ENCODE measurements at regions not wholly inside any gene's neighbourhood (a gene's known extent, or its start where the extent isn't known, plus 50 kb on each side); places are given as distances from the start of the nearest gene placed in this dataset.

DNA sequence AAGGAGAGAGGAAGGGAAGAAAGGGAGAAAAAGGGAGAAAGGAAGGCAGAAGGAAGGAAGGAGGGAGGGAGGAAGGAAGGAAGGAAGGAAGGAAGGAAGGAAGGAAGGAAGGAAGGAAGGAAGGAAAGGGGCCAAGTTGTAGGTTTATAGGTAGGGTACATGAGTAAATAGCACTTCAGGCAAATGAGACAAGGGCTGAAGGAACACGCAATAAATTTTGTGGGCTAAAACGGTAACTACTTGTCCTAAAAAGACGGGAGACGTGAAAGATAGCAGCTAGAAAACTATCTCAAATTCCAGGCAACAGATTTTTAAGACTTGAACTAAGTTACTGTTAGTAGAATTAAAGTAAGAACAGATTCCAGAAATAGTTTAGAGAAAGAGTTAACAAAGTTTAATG is 129.3 kb upstream of the XIRP2 start (continued):
- TF ChIP-seq, protein P1, sequence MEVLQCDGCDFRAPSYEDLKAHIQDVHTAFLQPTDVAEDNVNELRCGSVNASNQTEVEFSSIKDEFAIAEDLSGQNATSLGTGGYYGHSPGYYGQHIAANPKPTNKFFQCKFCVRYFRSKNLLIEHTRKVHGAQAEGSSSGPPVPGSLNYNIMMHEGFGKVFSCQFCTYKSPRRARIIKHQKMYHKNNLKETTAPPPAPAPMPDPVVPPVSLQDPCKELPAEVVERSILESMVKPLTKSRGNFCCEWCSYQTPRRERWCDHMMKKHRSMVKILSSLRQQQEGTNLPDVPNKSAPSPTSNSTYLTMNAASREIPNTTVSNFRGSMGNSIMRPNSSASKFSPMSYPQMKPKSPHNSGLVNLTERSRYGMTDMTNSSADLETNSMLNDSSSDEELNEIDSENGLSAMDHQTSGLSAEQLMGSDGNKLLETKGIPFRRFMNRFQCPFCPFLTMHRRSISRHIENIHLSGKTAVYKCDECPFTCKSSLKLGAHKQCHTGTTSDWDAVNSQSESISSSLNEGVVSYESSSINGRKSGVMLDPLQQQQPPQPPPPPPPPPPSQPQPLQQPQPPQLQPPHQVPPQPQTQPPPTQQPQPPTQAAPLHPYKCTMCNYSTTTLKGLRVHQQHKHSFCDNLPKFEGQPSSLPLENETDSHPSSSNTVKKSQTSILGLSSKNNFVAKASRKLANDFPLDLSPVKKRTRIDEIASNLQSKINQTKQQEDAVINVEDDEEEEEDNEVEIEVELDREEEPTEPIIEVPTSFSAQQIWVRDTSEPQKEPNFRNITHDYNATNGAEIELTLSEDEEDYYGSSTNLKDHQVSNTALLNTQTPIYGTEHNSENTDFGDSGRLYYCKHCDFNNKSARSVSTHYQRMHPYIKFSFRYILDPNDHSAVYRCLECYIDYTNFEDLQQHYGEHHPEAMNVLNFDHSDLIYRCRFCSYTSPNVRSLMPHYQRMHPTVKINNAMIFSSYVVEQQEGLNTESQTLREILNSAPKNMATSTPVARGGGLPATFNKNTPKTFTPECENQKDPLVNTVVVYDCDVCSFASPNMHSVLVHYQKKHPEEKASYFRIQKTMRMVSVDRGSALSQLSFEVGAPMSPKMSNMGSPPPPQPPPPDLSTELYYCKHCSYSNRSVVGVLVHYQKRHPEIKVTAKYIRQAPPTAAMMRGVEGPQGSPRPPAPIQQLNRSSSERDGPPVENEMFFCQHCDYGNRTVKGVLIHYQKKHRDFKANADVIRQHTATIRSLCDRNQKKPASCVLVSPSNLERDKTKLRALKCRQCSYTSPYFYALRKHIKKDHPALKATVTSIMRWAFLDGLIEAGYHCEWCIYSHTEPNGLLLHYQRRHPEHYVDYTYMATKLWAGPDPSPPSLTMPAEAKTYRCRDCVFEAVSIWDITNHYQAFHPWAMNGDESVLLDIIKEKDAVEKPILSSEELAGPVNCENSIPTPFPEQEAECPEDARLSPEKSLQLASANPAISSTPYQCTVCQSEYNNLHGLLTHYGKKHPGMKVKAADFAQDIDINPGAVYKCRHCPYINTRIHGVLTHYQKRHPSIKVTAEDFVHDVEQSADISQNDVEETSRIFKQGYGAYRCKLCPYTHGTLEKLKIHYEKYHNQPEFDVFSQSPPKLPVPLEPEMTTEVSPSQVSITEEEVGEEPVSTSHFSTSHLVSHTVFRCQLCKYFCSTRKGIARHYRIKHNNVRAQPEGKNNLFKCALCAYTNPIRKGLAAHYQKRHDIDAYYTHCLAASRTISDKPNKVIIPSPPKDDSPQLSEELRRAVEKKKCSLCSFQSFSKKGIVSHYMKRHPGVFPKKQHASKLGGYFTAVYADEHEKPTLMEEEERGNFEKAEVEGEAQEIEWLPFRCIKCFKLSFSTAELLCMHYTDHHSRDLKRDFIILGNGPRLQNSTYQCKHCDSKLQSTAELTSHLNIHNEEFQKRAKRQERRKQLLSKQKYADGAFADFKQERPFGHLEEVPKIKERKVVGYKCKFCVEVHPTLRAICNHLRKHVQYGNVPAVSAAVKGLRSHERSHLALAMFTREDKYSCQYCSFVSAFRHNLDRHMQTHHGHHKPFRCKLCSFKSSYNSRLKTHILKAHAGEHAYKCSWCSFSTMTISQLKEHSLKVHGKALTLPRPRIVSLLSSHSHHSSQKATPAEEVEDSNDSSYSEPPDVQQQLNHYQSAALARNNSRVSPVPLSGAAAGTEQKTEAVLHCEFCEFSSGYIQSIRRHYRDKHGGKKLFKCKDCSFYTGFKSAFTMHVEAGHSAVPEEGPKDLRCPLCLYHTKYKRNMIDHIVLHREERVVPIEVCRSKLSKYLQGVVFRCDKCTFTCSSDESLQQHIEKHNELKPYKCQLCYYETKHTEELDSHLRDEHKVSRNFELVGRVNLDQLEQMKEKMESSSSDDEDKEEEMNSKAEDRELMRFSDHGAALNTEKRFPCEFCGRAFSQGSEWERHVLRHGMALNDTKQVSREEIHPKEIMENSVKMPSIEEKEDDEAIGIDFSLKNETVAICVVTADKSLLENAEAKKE (CRISPR knock-in tag; IDR thresholded peaks at IDR 0.05): no peak
- TF ChIP-seq ZNF114 (CRISPR knock-in tag; IDR thresholded peaks at IDR 0.05) (no peak), CREB1 (CRISPR knock-in tag; IDR thresholded peaks at IDR 0.05; ENCODE audit: low read depth) (no peak)

DNA sequence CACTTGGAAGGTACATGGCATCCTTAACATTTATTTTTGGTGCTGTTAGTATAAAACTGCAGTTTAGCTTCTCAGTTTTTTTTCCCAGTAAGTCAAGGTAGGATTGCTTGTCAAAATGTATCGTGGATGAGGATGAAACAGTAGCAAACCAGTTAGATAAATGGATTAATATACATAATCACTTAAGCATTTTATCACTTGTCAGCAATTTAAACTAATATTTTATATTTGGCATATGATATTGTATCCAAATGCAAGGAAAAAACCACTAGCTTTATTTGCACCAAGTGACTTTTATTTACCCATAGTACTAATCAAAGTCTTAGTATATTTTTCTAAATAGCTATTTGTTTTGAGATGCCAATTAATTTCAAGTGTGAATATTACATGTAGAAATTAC is 137.7 kb upstream of the XIRP2 start:
- Mint-ChIP-seq H3K4me1 (no peaks in the 10 kb centered on the region), H3K27me3 (ENCODE audit: insufficient read depth, low read depth, poor library complexity) (no peaks in the 10 kb centered on the region), H3K9me3 (peaks cover 8% of the 10 kb centered on the region), H3K4me3 (no peak overlapping the region), H3K27ac (no peak overlapping the region), H3K36me3 (ENCODE audit: low read depth) (peaks cover 4% of the 10 kb centered on the region; the same call in 2 of the 3 replicates)
- Histone ChIP-seq H3K79me2 (replicated peaks; ENCODE audit: insufficient read depth) (no peaks in the 10 kb centered on the region), H4K20me1 (replicated peaks; ENCODE audit: insufficient read depth) (no peaks in the 10 kb centered on the region), H3F3A (replicated peaks; ENCODE audit: low read depth) (no peaks in the 10 kb centered on the region), H2AFZ (no peak overlapping the region), H3K27me3 (ENCODE audit: insufficient read depth) (no peaks in the 10 kb centered on the region), H3K4me3 (no peak overlapping the region), H3K27ac (ENCODE audit: low read depth) (no peak overlapping the region), H3K4me2 (no peak overlapping the region), H3K9me2 (ENCODE audit: insufficient read depth) (no peaks in the 10 kb centered on the region), H3K4me1 (ENCODE audit: insufficient read depth) (no peaks in the 10 kb centered on the region), H3K36me3 (ENCODE audit: insufficient read depth) (no peaks in the 10 kb centered on the region; the same call in 1 of the 2 replicates)
- DNase-seq (ENCODE audit: low spot score) (no peak), ATAC-seq (no peak)
- TF ChIP-seq ZNF114 (CRISPR knock-in tag; IDR thresholded peaks at IDR 0.05) (no peak), NANOG (IDR thresholded peaks at IDR 0.05; ENCODE audit: borderline replicate concordance) (no peak), EZH2 (IDR thresholded peaks at IDR 0.05; ENCODE audit: low read depth, unreplicated experiment) (no peak), JUNB (IDR thresholded peaks at IDR 0.05; ENCODE audit: unreplicated experiment) (no peak), STAT1 (IDR thresholded peaks at IDR 0.05; ENCODE audit: unreplicated experiment) (no peak), POLR2AphosphoS5 (IDR thresholded peaks at IDR 0.05; ENCODE audit: low read depth) (no peak), ZNF331 (CRISPR knock-in tag; IDR thresholded peaks at IDR 0.05; ENCODE audit: low read depth) (no peak), CREB1 (CRISPR knock-in tag; IDR thresholded peaks at IDR 0.05; ENCODE audit: low read depth) (no peak), EZH2phosphoT487 (IDR thresholded peaks at IDR 0.05; ENCODE audit: unreplicated experiment) (no peak)
- TF ChIP-seq, protein P2, sequence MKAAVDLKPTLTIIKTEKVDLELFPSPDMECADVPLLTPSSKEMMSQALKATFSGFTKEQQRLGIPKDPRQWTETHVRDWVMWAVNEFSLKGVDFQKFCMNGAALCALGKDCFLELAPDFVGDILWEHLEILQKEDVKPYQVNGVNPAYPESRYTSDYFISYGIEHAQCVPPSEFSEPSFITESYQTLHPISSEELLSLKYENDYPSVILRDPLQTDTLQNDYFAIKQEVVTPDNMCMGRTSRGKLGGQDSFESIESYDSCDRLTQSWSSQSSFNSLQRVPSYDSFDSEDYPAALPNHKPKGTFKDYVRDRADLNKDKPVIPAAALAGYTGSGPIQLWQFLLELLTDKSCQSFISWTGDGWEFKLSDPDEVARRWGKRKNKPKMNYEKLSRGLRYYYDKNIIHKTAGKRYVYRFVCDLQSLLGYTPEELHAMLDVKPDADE (IDR thresholded peaks at IDR 0.05): no peak
- TF ChIP-seq, protein P3, sequence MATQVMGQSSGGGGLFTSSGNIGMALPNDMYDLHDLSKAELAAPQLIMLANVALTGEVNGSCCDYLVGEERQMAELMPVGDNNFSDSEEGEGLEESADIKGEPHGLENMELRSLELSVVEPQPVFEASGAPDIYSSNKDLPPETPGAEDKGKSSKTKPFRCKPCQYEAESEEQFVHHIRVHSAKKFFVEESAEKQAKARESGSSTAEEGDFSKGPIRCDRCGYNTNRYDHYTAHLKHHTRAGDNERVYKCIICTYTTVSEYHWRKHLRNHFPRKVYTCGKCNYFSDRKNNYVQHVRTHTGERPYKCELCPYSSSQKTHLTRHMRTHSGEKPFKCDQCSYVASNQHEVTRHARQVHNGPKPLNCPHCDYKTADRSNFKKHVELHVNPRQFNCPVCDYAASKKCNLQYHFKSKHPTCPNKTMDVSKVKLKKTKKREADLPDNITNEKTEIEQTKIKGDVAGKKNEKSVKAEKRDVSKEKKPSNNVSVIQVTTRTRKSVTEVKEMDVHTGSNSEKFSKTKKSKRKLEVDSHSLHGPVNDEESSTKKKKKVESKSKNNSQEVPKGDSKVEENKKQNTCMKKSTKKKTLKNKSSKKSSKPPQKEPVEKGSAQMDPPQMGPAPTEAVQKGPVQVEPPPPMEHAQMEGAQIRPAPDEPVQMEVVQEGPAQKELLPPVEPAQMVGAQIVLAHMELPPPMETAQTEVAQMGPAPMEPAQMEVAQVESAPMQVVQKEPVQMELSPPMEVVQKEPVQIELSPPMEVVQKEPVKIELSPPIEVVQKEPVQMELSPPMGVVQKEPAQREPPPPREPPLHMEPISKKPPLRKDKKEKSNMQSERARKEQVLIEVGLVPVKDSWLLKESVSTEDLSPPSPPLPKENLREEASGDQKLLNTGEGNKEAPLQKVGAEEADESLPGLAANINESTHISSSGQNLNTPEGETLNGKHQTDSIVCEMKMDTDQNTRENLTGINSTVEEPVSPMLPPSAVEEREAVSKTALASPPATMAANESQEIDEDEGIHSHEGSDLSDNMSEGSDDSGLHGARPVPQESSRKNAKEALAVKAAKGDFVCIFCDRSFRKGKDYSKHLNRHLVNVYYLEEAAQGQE (IDR thresholded peaks at IDR 0.05; ENCODE audit: unreplicated experiment): no peak

Data from GM23338 (cell line).